Stomach (tissue), 8 donors: ENCODE measurements at regions not wholly inside any gene's neighbourhood (a gene's known extent, or its start where the extent isn't known, plus 50 kb on each side); places are given as distances from the start of the nearest gene placed in this dataset.
"Not testable (repeated sequence)": the region's sequence is repeated elsewhere in the genome, so short reads cannot be mapped to it uniquely, and the experiment has no call there.

Experiments used
- DNase-seq, 2 donors: peaks; one replicate each; pipeline versions ENCODE4 v3.0.0 to v3.0.0-alpha.2; 2013 to 2019
- H3K27ac ChIP-seq, 5 donors: fragments of 200-600 bp in 4 of 5; sonication (generic) in 4 of 5; one replicate each; pipeline ENCODE4 v1.5.1; 2013 to 2019; ENCODE audit warnings: mild to moderate bottlenecking in 1 of 5, moderate library complexity in 1 of 5
- H3K27me3 ChIP-seq, 3 donors: fragments of 200-600 bp; sonication (generic); one replicate each; pipeline ENCODE4 v1.5.1; 2017 to 2019; ENCODE audit warnings: mixed run types in 1 of 3
- H3K36me3 ChIP-seq, 4 donors: fragments of 200-600 bp; sonication (generic); 1 replicate in 3 of 4; 2 replicates in 1 of 4; pipeline ENCODE4 v1.5.1; 2016 to 2019
- H3K4me1 ChIP-seq, 4 donors: fragments of 200-600 bp; sonication (generic); one replicate each; pipeline ENCODE4 v1.5.1; 2016 to 2019
- H3K4me3 ChIP-seq, 4 donors: fragments of 200-600 bp; sonication (generic) in 3 of 4; one replicate each; pipeline ENCODE4 v1.5.1; 2016 to 2019; ENCODE audit warnings: mild to moderate bottlenecking in 1 of 4
- H3K9me3 ChIP-seq, 4 donors: fragments of 200-600 bp; sonication (generic); one replicate each; pipeline ENCODE4 v1.5.1; 2016 to 2019
- EP300 ChIP-seq: sonication (generic); formaldehyde crosslinking; IDR thresholded peaks from one replicate; pipeline ENCODE4 v1.6.1; 2017; ENCODE audit warnings: antibody characterized with exemption
- POLR2A ChIP-seq, 4 donors: fragments of 450-650 bp; IDR thresholded peaks; one replicate each; pipeline ENCODE4 v1.6.1; 2016; ENCODE audit warnings: antibody characterized with exemption in 4 of 4, control low read depth in 2 of 4, mild to moderate bottlenecking in 1 of 4, moderate library complexity in 1 of 4
- POLR2AphosphoS5 ChIP-seq, 3 donors: sonication (generic); formaldehyde crosslinking; IDR thresholded peaks; one replicate each; pipeline ENCODE4 v1.6.1; 2016; ENCODE audit warnings: antibody characterized with exemption in 3 of 3
- WGBS, 5 donors: extraction: QIAGEN DNeasy Blood & Tissue Kit in 3 of 5; methylation state at CpG; one replicate each; pipeline versions ENCODE4 v1.1.5 to v1.1.7; 2013 to 2018; 5-methylcytosine and 5-hydroxymethylcytosine counted together
- intact Hi-C: fragments of 100-400 bp; cut with DNase I; formaldehyde crosslinking; loops from one replicate; pipeline ENCODE4 v1.15.1; 2023; ENCODE audit warnings: low total_unique reads
- TF ChIP-seq, protein P1 (sequence below), 7 experiments: fragments of 450-650 bp in 4 of 7; fragments of 200-600 bp in 3 of 7; sonication (generic) in 3 of 7; IDR thresholded peaks; one replicate each; pipeline ENCODE4 v1.5.1; 2016 to 2019; ENCODE audit warnings: antibody characterized with exemption in 7 of 7, control low read depth in 2 of 7, mild to moderate bottlenecking in 1 of 7
- donor health status: healthy with polysubstance abuse.
- donor health status: Bipolar disorder and iron deficiency.
- donor health status: healthy.

DNA sequence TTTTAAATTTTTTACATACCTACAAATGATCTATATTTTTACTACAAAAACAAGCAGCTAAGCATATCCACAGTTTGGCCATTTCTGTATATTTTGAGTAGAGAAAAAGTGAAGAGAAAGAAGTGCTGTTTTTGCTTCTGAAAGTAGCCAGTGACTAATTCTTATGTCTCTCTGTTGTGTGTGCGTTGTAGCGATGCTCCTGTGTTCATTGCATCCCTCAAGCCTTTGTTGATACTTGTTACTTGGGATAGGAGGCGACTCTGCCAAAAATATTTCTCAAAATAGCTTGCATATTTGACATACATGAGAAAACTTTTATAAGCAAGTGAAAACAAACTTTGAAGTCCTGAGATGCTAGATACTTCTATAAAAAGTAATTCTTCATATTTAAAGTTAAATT lies 714.1 kb downstream of the FSCB start:
- intact Hi-C loops: no loop called here
- TF ChIP-seq, protein P1, sequence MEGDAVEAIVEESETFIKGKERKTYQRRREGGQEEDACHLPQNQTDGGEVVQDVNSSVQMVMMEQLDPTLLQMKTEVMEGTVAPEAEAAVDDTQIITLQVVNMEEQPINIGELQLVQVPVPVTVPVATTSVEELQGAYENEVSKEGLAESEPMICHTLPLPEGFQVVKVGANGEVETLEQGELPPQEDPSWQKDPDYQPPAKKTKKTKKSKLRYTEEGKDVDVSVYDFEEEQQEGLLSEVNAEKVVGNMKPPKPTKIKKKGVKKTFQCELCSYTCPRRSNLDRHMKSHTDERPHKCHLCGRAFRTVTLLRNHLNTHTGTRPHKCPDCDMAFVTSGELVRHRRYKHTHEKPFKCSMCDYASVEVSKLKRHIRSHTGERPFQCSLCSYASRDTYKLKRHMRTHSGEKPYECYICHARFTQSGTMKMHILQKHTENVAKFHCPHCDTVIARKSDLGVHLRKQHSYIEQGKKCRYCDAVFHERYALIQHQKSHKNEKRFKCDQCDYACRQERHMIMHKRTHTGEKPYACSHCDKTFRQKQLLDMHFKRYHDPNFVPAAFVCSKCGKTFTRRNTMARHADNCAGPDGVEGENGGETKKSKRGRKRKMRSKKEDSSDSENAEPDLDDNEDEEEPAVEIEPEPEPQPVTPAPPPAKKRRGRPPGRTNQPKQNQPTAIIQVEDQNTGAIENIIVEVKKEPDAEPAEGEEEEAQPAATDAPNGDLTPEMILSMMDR (IDR thresholded peaks at IDR 0.05): no peak
- TF ChIP-seq POLR2AphosphoS5 (IDR thresholded peaks at IDR 0.05): no peak
- TF ChIP-seq EP300: no peak
- no peak for TF ChIP-seq POLR2A (IDR thresholded peaks at IDR 0.05)
- no peak for DNase-seq
- no peaks in the 10 kb centered on the region for H3K4me1 ChIP-seq
- no peaks in the 10 kb centered on the region for H3K9me3 ChIP-seq
- no peak overlapping the region for H3K4me3 ChIP-seq
- H3K27ac ChIP-seq: no peak overlapping the region
- no peaks in the 10 kb centered on the region for H3K36me3 ChIP-seq
- 72 to 80% (median 75%) methylated on average over 3 of the region's 3 CpGs for WGBS, 5 donors
- no peaks in the 10 kb centered on the region for H3K27me3 ChIP-seq

DNA sequence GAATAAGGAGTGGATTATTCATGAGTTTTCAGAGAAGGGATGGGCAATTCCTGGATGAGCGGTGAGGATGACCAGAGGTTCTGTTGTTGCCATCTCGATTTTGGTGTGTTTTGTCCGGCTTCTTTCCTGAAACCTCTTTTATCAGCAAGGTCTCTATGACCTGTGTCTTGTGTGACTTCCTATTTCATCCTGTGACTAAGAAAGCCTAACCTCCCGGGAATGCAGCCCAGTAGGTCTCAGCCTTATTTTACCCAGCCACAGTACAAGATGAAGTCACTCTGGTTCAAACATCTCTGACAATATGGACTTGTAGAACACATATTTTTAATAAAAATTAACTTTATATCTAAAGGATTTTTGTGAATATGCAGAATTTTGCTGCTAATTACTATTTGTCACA lies 716.4 kb downstream of the FSCB start:
- no peak overlapping the region for H3K4me3 ChIP-seq
- TF ChIP-seq POLR2A (IDR thresholded peaks at IDR 0.05) (no peak), EP300 (no peak), POLR2AphosphoS5 (IDR thresholded peaks at IDR 0.05) (no peak)
- TF ChIP-seq, protein P1 (IDR thresholded peaks at IDR 0.05): no peak
- no peaks in the 10 kb centered on the region for H3K4me1 ChIP-seq
- no peak overlapping the region for H3K27ac ChIP-seq
- H3K36me3 ChIP-seq: no peaks in the 10 kb centered on the region
- no peaks in the 10 kb centered on the region for H3K27me3 ChIP-seq
- DNase-seq: no peak
- 72 to 83% (median 77%) methylated on average over 4 of the region's 4 CpGs for WGBS, 5 donors
- intact Hi-C loops: no loop called here
- H3K9me3 ChIP-seq: no peaks in the 10 kb centered on the region

DNA sequence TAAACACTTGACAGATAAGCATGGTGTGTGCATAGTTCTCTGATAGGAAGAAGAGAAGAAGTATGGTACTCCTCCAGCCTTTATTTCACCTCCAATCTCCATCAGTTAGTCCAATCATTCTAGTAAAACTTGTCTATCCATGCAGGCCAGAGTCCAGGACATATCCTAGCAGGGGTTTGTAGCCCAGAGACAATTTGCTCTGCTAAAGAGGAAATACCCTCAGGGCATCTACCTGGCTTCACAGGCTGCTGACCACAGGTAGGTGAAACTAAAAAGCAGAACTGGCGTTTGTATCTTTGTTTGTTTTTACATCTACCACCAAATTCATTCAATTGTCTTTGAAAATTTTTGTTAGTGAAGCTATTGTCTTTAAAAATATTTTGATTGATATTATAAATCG lies 717.6 kb downstream of the FSCB start:
- Histone ChIP-seq H3K4me1 (no peaks in the 10 kb centered on the region), H3K36me3 (no peaks in the 10 kb centered on the region), H3K27ac (no peak overlapping the region), H3K27me3 (no peaks in the 10 kb centered on the region), H3K4me3 (no peak overlapping the region), H3K9me3 (no peaks in the 10 kb centered on the region)
- no peak for DNase-seq
- no peak for TF ChIP-seq EP300
- TF ChIP-seq, protein P1 (IDR thresholded peaks at IDR 0.05): no peak
- TF ChIP-seq POLR2AphosphoS5 (IDR thresholded peaks at IDR 0.05): no peak
- TF ChIP-seq POLR2A (IDR thresholded peaks at IDR 0.05): no peak
- WGBS, 5 donors: 62 to 79% (median 70%) methylated on average over 2 of the region's 2 CpGs
- intact Hi-C loops: no loop called here

DNA sequence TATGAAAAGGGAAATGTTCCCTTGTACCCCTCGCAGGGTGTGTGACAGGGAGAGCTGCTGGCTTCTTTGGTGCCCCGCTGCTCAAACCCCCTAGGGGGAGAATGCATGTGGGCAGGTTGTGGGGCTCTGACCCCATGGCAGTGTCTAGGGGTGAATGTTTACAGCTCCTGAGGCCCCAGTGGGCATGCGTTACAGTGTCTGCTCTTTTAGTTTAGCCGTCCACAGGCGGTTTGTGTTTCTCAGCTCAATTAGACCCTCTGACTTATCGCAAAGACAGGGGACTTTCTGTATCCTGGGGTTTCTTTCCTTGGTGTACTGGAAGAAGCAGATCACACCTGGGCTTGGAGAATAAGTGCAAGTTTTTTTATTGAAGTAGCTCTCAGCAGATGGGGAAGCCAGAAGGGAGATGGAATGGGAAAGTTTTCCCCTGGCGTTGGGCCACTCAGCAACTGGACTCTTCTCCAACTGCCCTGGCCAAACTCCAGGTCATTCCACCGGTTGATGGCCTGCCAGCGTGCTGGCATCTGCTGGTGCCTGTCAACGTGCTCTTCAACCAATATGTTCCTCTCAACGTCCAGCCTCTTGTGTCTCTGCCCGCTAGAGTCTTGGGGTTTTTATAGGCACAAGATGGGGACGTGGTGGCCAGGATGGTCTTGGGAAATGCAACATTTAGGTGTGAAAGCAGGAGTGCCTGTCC lies 720.9 kb downstream of the FSCB start:
- no peak for DNase-seq
- Histone ChIP-seq H3K9me3 (no peaks in the 10 kb centered on the region), H3K4me3 (no peak overlapping the region), H3K27me3 (no peaks in the 10 kb centered on the region), H3K4me1 (no peaks in the 10 kb centered on the region), H3K36me3 (no peaks in the 10 kb centered on the region), H3K27ac (no peak overlapping the region)
- 76 to 88% (median 83%) methylated on average over 12 to 13 of the region's 13 CpGs for WGBS, 5 donors
- intact Hi-C loops: no loop called here
- TF ChIP-seq POLR2AphosphoS5 (IDR thresholded peaks at IDR 0.05): no peak
- TF ChIP-seq EP300: no peak
- TF ChIP-seq, protein P1 (IDR thresholded peaks at IDR 0.05): no peak
- no peak for TF ChIP-seq POLR2A (IDR thresholded peaks at IDR 0.05)

DNA sequence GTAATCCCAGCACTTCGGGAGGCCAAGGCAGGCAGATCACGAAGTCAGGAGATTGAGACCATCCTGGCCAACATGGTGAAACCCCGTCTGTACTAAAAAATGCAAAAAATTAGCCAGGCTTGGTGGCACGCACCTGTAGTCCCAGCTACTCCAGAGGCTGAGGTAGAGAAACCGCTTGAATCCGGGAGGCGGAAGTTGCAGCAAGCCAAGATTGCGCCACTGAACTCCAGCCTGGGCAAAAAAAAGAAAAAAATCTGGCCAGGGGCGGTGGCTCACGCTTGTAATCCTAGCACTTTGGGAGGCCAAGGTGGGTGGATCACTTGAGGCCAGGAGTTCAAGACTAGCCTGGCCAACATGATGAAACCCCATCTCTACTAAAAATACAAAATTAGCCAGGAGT lies 722.7 kb downstream of the FSCB start:
- 92 to 94% (median 94%) methylated on average over 7 to 10 of the region's 10 CpGs for WGBS, 5 donors
- H3K27me3 ChIP-seq, H3K27ac ChIP-seq, H3K4me3 ChIP-seq, intact Hi-C loops, H3K4me1 ChIP-seq, DNase-seq, H3K36me3 ChIP-seq, H3K9me3 ChIP-seq: not testable (repeated sequence)
